ENCODE measurements at regions not wholly inside any gene's neighbourhood (a gene's known extent, or its start where the extent isn't known, plus 50 kb on each side); places are given as distances from the start of the nearest gene placed in this dataset.

GRCh38 chr2:8141780-8142179, 540.1 kb upstream of the ID2 start:
- TF ChIP-seq CTCF (IDR thresholded peaks at IDR 0.05), result no peak
- no peak for TF ChIP-seq POLR2AphosphoS5 (IDR thresholded peaks at IDR 0.05)
